Skeletal muscle cell (primary cell): ENCODE measurements at regions not wholly inside any gene's neighbourhood (a gene's known extent, or its start where the extent isn't known, plus 50 kb on each side); places are given as distances from the start of the nearest gene placed in this dataset.

Experiments used
- DNase-seq: peaks from one replicate; pipeline ENCODE4 v3.0.0-alpha.2; 2010; ENCODE audit warnings: low read depth
- H3K4me3 ChIP-seq: 2 replicates; pipeline ENCODE4 v1.5.1; 2011; ENCODE audit warnings: low read depth, mild to moderate bottlenecking, control low read depth, low read length, moderate library complexity

- H3K4me3 ChIP-seq = no peak overlapping the region
- DNase-seq = no peak
Observed at GRCh38 chr7:118644346-118644745, 419.8 kb downstream of the ANKRD7 start.

- no peak overlapping the region for H3K4me3 ChIP-seq
- no peak for DNase-seq
Observed at GRCh38 chr7:118648002-118648401, 423.5 kb downstream of the ANKRD7 start.

- DNase-seq = no peak
- H3K4me3 ChIP-seq = no peak overlapping the region
Observed at GRCh38 chr7:118657391-118658005, 433.0 kb downstream of the ANKRD7 start.

GRCh38 chr7:118662266-118662665 is 437.8 kb downstream of the ANKRD7 start:
- H3K4me3 ChIP-seq = no peak overlapping the region
- DNase-seq = no peak

GRCh38 chr7:118664498-118664897 is 440.0 kb downstream of the ANKRD7 start:
- no peak for DNase-seq
- H3K4me3 ChIP-seq = no peak overlapping the region

- H3K4me3 ChIP-seq = no peak overlapping the region
- DNase-seq = no peak
Observed at GRCh38 chr7:118671149-118671548, 446.6 kb downstream of the ANKRD7 start.

- H3K4me3 ChIP-seq = no peak overlapping the region
- DNase-seq = no peak
Observed at GRCh38 chr7:118684796-118685195, 460.3 kb downstream of the ANKRD7 start.

GRCh38 chr7:118689403-118689802 is 464.9 kb downstream of the ANKRD7 start:
- no peak overlapping the region for H3K4me3 ChIP-seq
- no peak for DNase-seq

- DNase-seq = no peak
- no peak overlapping the region for H3K4me3 ChIP-seq
Observed at GRCh38 chr7:118696879-118697278, 472.4 kb downstream of the ANKRD7 start.

GRCh38 chr7:118699222-118699621 is 474.7 kb downstream of the ANKRD7 start:
- H3K4me3 ChIP-seq = no peak overlapping the region
- DNase-seq = no peak

GRCh38 chr7:118708741-118709140 is 484.2 kb downstream of the ANKRD7 start:
- H3K4me3 ChIP-seq = no peak overlapping the region
- DNase-seq = no peak

- no peak for DNase-seq
- H3K4me3 ChIP-seq = no peak overlapping the region
Observed at GRCh38 chr7:118711688-118712087, 487.2 kb downstream of the ANKRD7 start.

- H3K4me3 ChIP-seq = no peak overlapping the region
Observed at GRCh38 chr7:118713039-118713438, 488.5 kb downstream of the ANKRD7 start.

GRCh38 chr7:118720632-118721031 is 496.1 kb downstream of the ANKRD7 start:
- DNase-seq = no peak
- H3K4me3 ChIP-seq = no peak overlapping the region

More at GRCh38 chr7:118713039-118713438, 488.5 kb downstream of the ANKRD7 start:
- DNase-seq = no peak

- no peak overlapping the region for H3K4me3 ChIP-seq
- no peak for DNase-seq
Observed at GRCh38 chr7:118731854-118732253, 507.4 kb downstream of the ANKRD7 start.

GRCh38 chr7:118734541-118734940 is 510.0 kb downstream of the ANKRD7 start:
- no peak for DNase-seq
- H3K4me3 ChIP-seq = no peak overlapping the region

- no peak overlapping the region for H3K4me3 ChIP-seq
- DNase-seq = no peak
Observed at GRCh38 chr7:118735441-118735840, 510.9 kb downstream of the ANKRD7 start.

GRCh38 chr7:118737935-118738334 is 513.4 kb downstream of the ANKRD7 start:
- no peak for DNase-seq
- H3K4me3 ChIP-seq = no peak overlapping the region

- no peak for DNase-seq
- no peak overlapping the region for H3K4me3 ChIP-seq
Observed at GRCh38 chr7:118745927-118746326, 521.4 kb downstream of the ANKRD7 start.

- H3K4me3 ChIP-seq = no peak overlapping the region
- DNase-seq = no peak
Observed at GRCh38 chr7:118747473-118747872, 523.0 kb downstream of the ANKRD7 start.

GRCh38 chr7:118753479-118753878 is 529.0 kb downstream of the ANKRD7 start:
- H3K4me3 ChIP-seq = no peak overlapping the region
- DNase-seq = no peak

- no peak overlapping the region for H3K4me3 ChIP-seq
- no peak for DNase-seq
Observed at GRCh38 chr7:118754608-118755007, 530.1 kb downstream of the ANKRD7 start.
